Small intestine (tissue), 7 donors: ENCODE measurements at regions not wholly inside any gene's neighbourhood (a gene's known extent, or its start where the extent isn't known, plus 50 kb on each side); places are given as distances from the start of the nearest gene placed in this dataset.

Experiments used
- DNase-seq, 2 donors: peaks; one replicate each; pipeline versions ENCODE4 v3.0.0 to v3.0.0-alpha.2; 2013
- FAIRE-seq: peaks from 2 replicates; lab custom pipeline; 2012; peaks lifted over from hg19 to GRCh38; lab: Jason Lieb, UNC
- H3K27ac ChIP-seq, 3 donors: one replicate each; pipeline ENCODE4 v1.5.1; 2013; ENCODE audit warnings: low read length in 2 of 3, mild to moderate bottlenecking in 2 of 3, control low read depth in 1 of 3, inconsistent platforms in 1 of 3, low read depth in 1 of 3, moderate library complexity in 1 of 3
- H3K27me3 ChIP-seq, 3 donors: one replicate each; pipeline ENCODE4 v1.6.1; 2013; ENCODE audit warnings: low read length in 3 of 3, inconsistent platforms in 1 of 3; ENCODE audit not compliant: control insufficient read depth in 3 of 3, insufficient read depth in 3 of 3
- H3K36me3 ChIP-seq, 3 donors: one replicate each; pipeline ENCODE4 v1.6.1; 2013; ENCODE audit warnings: low read length in 3 of 3, inconsistent platforms in 1 of 3, low read depth in 1 of 3, mild to moderate bottlenecking in 1 of 3, moderate library complexity in 1 of 3; ENCODE audit not compliant: control insufficient read depth in 3 of 3, insufficient read depth in 2 of 3
- H3K4me1 ChIP-seq, 3 donors: one replicate each; pipeline ENCODE4 v1.6.1; 2013; ENCODE audit warnings: low read length in 2 of 3, inconsistent platforms in 1 of 3, low read depth in 1 of 3, mild to moderate bottlenecking in 1 of 3, moderate library complexity in 1 of 3; ENCODE audit not compliant: control insufficient read depth in 3 of 3, insufficient read depth in 2 of 3
- H3K4me3 ChIP-seq, 3 donors: one replicate each; pipeline ENCODE4 v1.5.1; 2013; ENCODE audit warnings: low read length in 3 of 3, control low read depth in 1 of 3, inconsistent platforms in 1 of 3, low read depth in 1 of 3, mild to moderate bottlenecking in 1 of 3, moderate library complexity in 1 of 3
- H3K9me3 ChIP-seq, 2 donors: one replicate each; pipeline ENCODE4 v1.6.1; 2013; ENCODE audit warnings: low read depth in 1 of 2, low read length in 1 of 2; ENCODE audit not compliant: control insufficient read depth in 2 of 2, insufficient read depth in 1 of 2
- WGBS, 3 donors: extraction: QIAGEN DNeasy Blood & Tissue Kit; methylation state at CpG; one replicate each; pipeline ENCODE4 v1.1.7; 2013; 5-methylcytosine and 5-hydroxymethylcytosine counted together
- donor health status: healthy with polysubstance abuse.
- donor health status: control.
- donor health status: control.
- donor health status: Bipolar disorder and iron deficiency.
- donor health status: healthy.

- Histone ChIP-seq H3K27ac (no peak overlapping the region), H3K36me3 (no peaks in the 10 kb centered on the region), H3K27me3 (no peaks in the 10 kb centered on the region), H3K4me1 (no peaks in the 10 kb centered on the region), H3K9me3 (no peaks in the 10 kb centered on the region), H3K4me3 (no peak overlapping the region)
- no peak for DNase-seq
- WGBS, 3 donors, result 51 to 65% (median 55%) methylated on average over 4 of the region's 4 CpGs
- FAIRE-seq, result no peak
Measured at GRCh38 chr7:124649397-124650014, 116.1 kb downstream of the GPR37 start.

GRCh38 chr7:124647630-124648306 lies 117.8 kb downstream of the GPR37 start:
- H3K4me3 ChIP-seq, result no peak overlapping the region
- no peaks in the 10 kb centered on the region for H3K9me3 ChIP-seq
- no peaks in the 10 kb centered on the region for H3K4me1 ChIP-seq
- no peaks in the 10 kb centered on the region for H3K27me3 ChIP-seq
- DNase-seq (no peak), FAIRE-seq (no peak)
- no peaks in the 10 kb centered on the region for H3K36me3 ChIP-seq
- H3K27ac ChIP-seq, result no peak overlapping the region

DNA sequence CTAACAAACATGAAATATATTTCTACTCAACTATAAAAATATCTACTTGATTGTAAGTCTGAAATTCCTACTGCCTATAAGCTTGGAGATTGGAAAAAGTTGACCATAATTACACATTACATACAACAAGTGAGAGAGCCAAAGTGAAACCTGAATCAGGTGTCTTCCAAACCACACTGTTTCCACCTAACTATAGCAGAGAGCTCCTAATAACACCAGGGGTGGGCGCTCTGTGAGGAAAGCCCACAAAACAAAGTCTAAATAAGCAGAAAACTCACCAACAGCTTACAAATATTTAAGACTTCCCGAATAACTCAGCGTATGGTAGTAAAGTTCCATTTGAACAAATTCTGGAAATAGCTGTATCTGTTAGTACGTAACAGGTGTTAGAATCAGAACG lies 119.9 kb downstream of the GPR37 start:
- no peaks in the 10 kb centered on the region for H3K36me3 ChIP-seq
- H3K27ac ChIP-seq, result no peak overlapping the region
- H3K4me3 ChIP-seq, result no peak overlapping the region
- no peaks in the 10 kb centered on the region for H3K27me3 ChIP-seq
- WGBS, 3 donors, result 82 to 91% (median 88%) methylated on average over 5 of the region's 5 CpGs
- no peaks in the 10 kb centered on the region for H3K9me3 ChIP-seq
- no peaks in the 10 kb centered on the region for H3K4me1 ChIP-seq
- FAIRE-seq, result no peak
- no peak for DNase-seq

- Histone ChIP-seq H3K27me3 (no peaks in the 10 kb centered on the region), H3K4me3 (no peak overlapping the region), H3K27ac (no peak overlapping the region), H3K4me1 (no peaks in the 10 kb centered on the region), H3K9me3 (no peaks in the 10 kb centered on the region), H3K36me3 (no peaks in the 10 kb centered on the region)
- FAIRE-seq (no peak), DNase-seq (no peak)
Measured at GRCh38 chr7:124643311-124643811, 122.2 kb downstream of the GPR37 start.

- FAIRE-seq (no peak), DNase-seq (no peak)
- whole genome bisulfite sequencing, 3 donors, result 28 to 43% (median 33%) methylated on average over 1 of the region's 1 CpG
- no peaks in the 10 kb centered on the region for H3K27me3 ChIP-seq
- no peak overlapping the region for H3K4me3 ChIP-seq
- H3K27ac ChIP-seq, result no peak overlapping the region
- H3K36me3 ChIP-seq, result no peaks in the 10 kb centered on the region
- H3K4me1 ChIP-seq, result no peaks in the 10 kb centered on the region
- H3K9me3 ChIP-seq, result no peaks in the 10 kb centered on the region
Measured at GRCh38 chr7:124635416-124635815, 130.2 kb downstream of the GPR37 start.

- no peaks in the 10 kb centered on the region for H3K36me3 ChIP-seq
- DNase-seq, result no peak
- 74 to 86% (median 76%) methylated on average over 6 of the region's 6 CpGs for WGBS, 3 donors
- no peak overlapping the region for H3K27ac ChIP-seq
- no peaks in the 10 kb centered on the region for H3K9me3 ChIP-seq
- no peaks in the 10 kb centered on the region for H3K27me3 ChIP-seq
- H3K4me3 ChIP-seq, result no peak overlapping the region
- H3K4me1 ChIP-seq, result no peaks in the 10 kb centered on the region
- FAIRE-seq, result no peak
Measured at GRCh38 chr7:124633740-124634139, 131.9 kb downstream of the GPR37 start.

DNA sequence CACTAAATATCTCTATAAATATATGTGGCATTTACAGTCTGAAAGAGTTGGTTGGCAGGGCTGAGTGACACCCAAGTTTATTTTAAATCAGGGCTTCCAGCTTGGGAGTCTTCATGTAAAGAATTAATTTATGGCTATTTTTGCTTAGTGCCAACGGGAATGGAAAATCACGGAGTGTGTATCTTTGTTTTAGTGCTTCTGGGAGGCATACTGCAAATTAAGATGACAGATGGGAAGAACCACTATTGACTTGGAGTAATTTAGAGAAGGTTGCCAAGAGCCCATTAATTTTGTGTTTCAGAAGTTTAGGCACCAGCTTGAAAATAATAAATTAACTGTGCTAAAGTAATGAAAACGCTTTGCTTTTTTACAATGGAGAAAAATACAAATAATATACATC lies 135.2 kb downstream of the GPR37 start:
- no peaks in the 10 kb centered on the region for H3K9me3 ChIP-seq
- WGBS, 3 donors, result 58 to 83% (median 78%) methylated on average over 3 of the region's 3 CpGs
- H3K27ac ChIP-seq, result no peak overlapping the region
- no peaks in the 10 kb centered on the region for H3K36me3 ChIP-seq
- DNase-seq, result no peak
- H3K4me3 ChIP-seq, result no peak overlapping the region
- no peak for FAIRE-seq
- no peaks in the 10 kb centered on the region for H3K4me1 ChIP-seq
- no peaks in the 10 kb centered on the region for H3K27me3 ChIP-seq

DNA sequence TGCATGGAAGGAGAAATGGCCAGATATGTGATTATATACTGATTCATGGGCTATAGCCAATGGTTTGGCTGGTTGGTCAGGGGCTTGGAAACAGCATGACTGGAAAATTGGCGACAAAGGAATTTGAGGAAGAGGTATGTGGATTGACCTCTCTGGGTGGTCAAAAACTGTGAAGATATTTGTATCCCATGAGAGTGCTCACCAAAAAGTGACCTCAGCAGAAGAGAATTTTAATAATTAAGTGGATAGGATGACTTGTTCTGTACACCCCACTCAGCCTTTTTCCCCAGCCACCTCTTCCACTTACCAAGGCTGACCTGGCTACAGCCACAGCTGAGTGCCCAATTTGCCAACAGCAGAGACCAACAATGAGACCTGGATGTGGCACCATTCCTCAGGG lies 146.7 kb downstream of the GPR37 start:
- DNase-seq, result no peak
- peaks cover 0 to 13% of the 10 kb centered on the region in 2 donors for H3K9me3 ChIP-seq
- H3K4me3 ChIP-seq, result no peak overlapping the region
- no peak for FAIRE-seq
- H3K27me3 ChIP-seq, result no peaks in the 10 kb centered on the region
- H3K36me3 ChIP-seq, result no peaks in the 10 kb centered on the region
- WGBS, 3 donors, result 81 to 89% (median 85%) methylated on average over 1 of the region's 1 CpG
- H3K4me1 ChIP-seq, result no peaks in the 10 kb centered on the region
- H3K27ac ChIP-seq, result no peak overlapping the region
